Stimulated activated CD4-positive, alpha-beta T cell treated with anti-CD3 and anti-CD28 coated beads, Interleukin-2, amount 100 ng/mL, for 48 hours (primary cell): ENCODE measurements at regions not wholly inside any gene's neighbourhood (a gene's known extent, or its start where the extent isn't known, plus 50 kb on each side); places are given as distances from the start of the nearest gene placed in this dataset.

Experiments
- DNase-seq, 2 donors: peaks; one replicate each; pipeline ENCODE4 v3.0.0-alpha.2; 2020

GRCh38 chr9:105928416-105928815 is 234.1 kb downstream of the TMEM38B start:
- DNase-seq = no peak

DNA sequence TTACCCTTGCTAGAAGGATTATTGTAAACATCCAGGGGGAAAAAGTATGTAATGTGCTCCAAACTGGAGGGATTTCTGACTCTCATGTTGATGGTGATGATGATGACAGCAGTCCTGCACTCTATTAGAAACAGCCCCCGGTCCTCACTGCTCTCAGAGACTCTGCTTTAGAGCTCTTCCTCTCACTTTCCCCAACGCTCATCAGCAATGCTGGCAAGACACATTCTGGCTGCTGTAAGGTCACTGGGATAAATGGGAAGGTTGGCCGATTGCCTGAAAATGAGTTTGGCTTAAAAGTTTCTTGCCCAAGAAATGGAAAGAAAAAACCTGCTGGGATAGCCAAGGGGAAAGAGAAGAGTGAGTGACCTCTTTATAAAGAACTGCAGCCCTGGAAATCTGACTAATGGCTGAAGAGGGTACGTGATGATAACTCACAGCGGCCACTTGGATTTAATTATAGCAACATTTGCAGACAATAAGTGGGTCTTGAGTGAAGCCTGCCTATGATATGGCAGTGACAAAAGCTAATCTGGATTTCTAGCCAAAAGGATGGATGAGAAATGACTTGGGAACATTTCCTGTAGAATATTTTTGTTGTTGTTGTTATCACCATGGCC is 235.8 kb downstream of the TMEM38B start:
- DNase-seq = no peak

DNA sequence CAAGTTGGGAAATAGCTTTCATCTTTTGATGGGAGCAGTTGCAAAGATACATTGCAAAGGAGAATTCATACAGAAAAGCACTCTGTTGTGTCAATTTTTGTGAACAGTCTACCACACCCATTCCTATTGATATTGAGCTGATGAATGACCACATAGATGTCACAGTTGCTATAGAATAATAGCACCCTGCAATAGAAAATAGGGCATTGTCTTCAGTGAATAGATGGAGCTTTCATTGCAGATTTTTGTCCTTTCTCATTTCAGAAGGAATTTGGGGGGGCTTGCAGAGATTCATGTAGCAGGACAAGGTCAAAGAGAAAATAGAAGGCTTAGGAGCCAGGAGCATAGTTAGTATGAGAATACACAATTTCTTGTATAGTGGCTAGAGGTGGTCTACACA is 237.9 kb downstream of the TMEM38B start:
- no peak for DNase-seq

GRCh38 chr9:105950448-105950847 is 256.1 kb downstream of the TMEM38B start:
- DNase-seq = no peak

DNA sequence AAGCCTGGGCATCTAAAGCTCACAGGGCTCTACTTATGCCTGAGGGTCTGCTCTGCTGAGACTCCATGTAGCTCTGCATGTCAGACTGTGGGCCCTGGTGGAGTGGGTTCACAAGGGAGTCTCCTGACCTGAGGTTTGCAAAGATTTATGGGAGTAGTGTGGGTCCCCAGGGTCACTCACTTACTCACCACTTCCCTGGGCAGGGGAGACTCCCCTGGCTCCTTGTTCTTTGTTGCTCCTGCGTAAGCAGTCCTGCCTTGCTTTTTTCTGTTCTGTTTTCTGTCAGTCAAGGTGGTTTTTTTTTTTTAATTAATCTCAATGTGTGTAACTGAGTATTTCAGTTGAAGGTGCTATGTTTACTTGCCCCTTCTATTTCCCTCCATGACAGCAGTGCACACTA is 256.6 kb downstream of the TMEM38B start:
- no peak for DNase-seq

- no peak for DNase-seq
Measured at GRCh38 chr9:105954517-105954916, 260.2 kb downstream of the TMEM38B start.

GRCh38 chr9:105957830-105958229 is 263.5 kb downstream of the TMEM38B start:
- no peak for DNase-seq

DNA sequence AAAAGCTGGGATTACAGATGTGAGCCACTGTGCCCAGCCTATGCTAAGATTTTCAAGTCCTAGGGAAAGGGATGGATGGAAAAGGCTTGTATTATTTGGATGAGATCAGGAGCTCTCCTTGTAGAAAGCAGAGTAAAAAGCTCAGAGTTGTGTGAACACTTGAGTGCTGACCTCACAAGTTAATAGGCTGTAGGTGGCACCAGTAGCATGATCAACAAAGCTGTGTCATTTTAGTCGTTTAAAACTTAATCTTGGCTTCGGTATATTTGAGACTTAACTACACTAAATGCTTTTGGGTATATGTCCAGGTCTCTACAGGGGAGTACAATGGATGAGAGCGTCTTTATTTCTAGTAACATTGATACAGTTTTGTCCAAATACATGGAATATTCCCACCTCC is 264.2 kb downstream of the TMEM38B start:
- no peak for DNase-seq

DNA sequence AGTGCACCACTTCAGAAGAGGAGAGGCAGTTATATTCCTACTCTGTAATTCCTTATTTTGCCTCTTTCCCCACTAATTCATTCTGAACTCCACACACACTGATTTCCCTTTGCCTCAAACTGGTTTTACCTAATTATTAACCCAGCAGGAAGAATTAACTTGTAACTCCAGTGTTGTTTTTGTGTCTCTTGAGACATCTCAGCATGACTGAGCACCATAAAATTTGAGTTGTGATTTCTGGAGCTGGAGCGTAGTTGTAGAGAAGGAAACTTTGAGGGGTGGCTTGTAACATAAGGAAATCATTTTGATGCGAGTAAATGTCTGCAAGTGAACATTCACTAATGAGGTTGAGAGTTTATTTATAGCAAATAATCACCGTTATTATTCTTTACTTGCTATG is 265.2 kb downstream of the TMEM38B start:
- no peak for DNase-seq

DNA sequence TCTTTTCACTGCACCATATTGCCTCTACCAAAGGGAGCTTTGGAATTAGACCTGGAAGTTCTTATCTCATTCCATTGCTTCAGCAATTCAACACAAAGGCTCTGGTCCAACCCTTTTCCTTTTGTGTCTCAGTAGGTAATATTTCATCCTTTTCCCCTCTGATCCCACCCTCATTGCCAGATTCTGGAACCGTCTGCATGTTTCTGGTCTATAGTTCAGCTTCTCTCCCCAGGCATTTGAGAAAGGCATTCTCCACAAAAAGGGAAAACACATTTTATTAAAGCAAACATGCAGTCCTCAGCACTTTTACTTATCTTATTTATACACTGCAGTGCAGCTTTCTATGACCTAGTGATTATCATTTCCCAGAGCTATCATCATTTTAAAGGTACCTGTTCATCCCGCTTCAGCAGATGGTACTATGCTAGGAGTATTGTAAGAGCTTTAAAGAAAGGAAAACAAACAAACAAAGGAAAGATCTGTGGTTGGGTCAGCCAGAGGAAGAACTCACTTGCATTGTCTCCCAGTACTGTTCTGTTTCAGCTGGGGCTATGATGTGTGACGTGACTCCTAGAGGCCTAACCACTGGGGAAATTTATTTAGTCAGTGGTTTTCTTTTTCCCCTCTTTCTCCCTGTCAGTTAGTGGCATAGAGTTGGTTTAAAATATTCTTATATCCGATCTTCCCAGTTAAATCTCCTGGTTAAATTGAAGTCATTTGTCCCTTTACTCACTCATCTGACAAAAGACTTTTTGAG is 269.2 kb downstream of the TMEM38B start:
- DNase-seq = no peak

DNA sequence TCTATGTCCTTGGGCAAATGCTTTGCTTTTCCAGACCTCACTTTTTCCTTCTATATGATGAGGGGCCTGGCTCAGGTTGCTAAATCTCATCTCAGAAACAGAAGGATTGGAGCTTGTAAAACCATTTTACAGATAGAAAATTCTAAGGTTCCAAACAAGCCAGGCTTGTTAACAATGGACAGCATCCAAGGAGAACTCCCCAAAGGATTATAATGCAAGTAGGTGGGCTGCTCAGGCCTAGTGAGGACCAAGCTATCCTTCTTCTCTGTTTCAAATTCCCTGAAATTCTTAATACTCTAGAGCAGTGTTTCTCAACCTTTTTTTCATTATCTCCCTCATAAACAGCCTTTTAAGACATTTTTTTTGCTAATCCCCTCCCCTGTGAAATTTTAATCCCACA is 269.8 kb downstream of the TMEM38B start:
- no peak for DNase-seq

GRCh38 chr9:105966834-105967233 is 272.5 kb downstream of the TMEM38B start:
- no peak for DNase-seq

DNA sequence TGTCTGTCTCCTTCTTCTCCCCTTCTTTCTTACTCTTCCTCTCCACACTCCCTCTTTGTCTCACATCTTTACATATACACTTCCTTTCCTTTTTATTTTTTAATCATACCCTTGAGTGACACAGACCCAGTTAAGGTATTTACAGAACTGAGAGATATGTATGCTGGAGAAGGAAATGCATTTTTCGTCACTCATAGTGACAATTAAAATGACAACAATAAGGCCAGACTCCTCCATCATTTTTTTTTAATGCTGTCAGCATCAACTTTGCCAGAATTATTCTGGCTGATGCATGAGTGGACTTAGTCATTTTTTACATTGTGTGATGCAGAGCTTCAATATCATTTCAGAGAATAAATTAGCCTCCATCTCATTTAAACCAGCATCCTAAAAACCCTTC is 272.9 kb downstream of the TMEM38B start:
- no peak for DNase-seq

DNA sequence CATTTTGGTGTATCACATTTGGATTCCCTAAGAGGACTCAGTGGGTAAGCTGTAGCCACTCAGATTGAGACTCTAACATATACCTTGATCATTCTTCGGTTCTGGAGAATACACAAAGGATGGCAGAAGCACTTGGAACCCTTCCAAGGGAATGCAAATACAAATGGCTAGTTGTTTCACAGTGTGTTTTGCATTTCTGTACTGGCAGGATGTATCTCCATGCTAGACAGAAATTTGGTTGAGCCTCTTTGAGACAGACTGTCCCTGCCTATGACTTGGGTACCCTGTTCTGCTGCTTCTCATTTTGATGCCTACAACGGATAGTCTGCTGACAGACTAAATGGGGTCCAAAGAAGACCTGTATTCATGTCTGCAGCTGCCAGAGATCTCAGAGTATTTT is 273.5 kb downstream of the TMEM38B start:
- DNase-seq = no peak

DNA sequence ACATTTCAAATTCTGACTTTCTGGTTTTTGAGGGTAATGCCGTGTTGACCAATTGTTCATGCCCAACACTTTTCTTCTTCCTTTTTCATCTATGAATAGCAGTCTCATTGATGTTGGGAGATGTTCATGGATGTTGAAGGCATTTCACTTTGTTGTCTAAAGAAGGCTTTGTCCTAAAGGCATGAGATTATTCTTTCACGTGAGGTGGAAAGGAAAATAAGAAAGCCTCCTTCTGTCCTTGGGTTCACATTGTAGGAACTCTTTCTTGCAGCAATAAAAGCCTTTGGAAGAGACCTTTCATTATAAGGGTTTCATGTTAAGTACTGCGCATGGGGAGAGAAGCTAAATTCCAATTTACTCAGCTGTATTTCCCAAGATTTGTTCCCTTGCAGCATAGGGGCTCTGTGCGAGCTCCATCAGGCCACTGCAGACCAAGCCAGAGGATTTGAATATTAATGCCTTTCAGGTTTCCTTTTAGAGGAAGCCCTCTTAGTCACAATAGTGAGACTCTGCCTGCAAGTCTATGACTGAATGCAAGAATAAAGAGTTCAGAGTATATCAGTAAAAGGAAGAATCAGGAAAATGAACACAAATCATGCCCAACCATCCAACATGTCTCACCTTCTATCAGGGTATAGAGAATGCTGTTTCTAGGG is 274.6 kb downstream of the TMEM38B start:
- DNase-seq = no peak

DNA sequence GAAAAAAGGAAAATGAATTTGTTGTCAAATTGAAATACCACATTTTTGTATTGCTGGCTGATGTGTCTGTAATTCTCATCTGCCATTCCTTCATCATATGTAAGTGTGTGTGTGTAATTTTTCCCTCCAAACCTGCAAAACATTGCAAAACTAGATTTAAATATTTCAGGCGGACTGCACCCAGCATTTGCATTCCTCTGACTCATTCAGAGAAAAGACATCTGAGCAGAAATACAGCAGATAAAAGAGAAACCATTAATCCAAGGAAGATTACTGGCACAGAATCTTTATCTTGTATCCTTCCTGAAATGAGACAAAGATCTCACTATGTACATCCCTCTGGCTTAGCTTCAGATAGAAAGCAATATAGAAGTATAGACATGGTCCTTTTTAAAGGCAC is 275.3 kb downstream of the TMEM38B start:
- DNase-seq = no peak

DNA sequence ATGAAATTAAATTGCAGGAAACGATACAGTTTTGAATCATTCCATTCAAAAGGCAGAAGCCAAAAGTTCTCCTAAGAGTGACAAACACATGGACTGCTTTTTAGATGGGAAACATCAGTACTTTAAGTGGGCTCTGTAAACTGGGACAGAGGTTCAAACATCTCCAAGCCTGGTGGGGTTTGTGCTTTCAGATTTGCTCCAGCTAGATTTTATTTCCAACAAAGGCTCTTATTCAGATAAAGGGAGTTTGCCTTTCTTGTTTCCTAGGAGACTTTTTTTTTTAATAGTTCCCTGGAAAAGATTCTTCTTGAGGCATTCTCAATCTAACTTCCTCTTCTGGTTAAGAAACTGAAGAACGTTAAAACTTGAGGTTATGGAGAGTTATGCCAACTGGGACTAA is 277.6 kb downstream of the TMEM38B start:
- no peak for DNase-seq

- DNase-seq = no peak
Measured at GRCh38 chr9:105972466-105973204, 278.3 kb downstream of the TMEM38B start.

GRCh38 chr9:105973951-105974351 is 279.6 kb downstream of the TMEM38B start:
- DNase-seq = no peak

DNA sequence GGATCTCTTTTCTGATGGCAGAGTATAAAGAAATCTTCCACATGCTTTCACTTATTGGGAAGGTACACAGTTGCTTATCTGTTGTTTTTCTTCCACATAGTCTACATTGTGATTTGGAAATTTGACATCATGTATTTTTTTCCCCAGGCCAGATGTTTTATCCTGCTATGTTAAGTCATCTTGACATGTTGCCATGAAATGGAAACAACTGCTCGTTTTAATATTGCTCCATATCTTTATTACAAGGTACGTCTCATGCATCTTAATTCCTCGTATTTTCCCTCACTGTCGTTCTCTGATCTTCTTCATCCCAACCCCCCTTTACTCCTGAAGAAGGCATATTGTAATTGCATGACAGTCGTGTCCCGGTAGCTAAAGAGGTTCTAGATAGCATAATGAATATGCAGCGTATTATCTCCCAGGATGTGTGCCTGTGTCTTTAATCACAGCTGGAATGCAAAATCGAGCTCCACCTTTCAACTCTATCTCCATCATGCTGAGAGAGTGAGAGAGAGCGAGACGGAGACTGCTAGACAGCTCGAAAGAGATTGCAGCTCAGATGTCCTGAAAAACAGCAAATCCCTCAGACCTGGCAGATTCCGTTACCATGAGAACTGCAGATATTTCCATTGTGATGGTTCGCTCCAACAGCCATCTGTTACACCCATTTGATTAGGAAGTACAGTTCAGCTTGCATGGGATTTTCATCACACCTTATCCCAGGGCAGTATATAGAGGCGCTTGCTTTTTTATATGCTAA is 281.7 kb downstream of the TMEM38B start:
- no peak for DNase-seq

- DNase-seq = no peak
Measured at GRCh38 chr9:105978336-105978735, 284.0 kb downstream of the TMEM38B start.

DNA sequence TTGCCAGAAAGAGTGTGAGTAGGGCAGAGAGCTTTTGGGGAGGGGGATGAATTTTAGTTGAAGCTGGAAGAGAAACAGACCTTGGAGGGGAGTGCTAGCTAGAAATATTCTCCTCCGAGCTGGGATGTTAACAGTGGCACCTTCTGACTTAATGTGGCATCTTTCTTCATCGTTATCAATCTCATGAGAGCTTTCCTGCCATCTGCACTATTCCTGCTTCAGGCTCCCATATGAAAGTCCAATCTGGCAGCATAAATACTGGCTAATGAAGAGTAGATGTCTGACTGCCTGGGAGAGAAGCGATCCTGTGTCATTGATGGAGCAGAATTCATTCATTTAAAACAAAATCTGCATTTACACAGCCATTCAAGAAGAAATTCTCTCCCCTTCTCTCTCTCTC is 284.5 kb downstream of the TMEM38B start:
- no peak for DNase-seq

DNA sequence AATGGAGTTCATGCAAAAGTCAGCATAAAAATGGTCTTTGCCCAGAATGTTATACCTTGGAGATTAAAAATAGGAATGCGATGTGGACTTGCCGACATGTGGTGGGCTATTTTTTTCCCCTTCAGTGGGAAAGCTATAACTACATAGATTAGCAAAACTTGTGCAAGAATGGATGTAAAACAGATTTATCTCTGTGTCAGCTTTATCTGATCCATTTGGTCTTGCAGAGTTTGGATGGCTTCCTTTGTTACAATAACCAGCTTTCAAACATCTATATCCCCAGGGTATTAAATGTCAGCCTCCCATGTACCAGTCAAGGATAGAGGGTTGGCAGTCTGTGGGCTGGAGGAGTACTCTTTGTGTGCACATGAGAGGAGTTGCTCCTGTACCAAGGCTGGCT is 284.9 kb downstream of the TMEM38B start:
- no peak for DNase-seq
